HCT116 (cell line): ENCODE measurements at regions not wholly inside any gene's neighbourhood (a gene's known extent, or its start where the extent isn't known, plus 50 kb on each side); places are given as distances from the start of the nearest gene placed in this dataset.

Experiments used
- ATAC-seq: fragments of 200-7000 bp; cut with Tn5 transposase; 2 replicates; pipeline ENCODE4 v1.9.1; 2020; ENCODE audit warnings: mild to moderate bottlenecking, moderate library complexity
- BruUV-seq: library from RNA; stranded (reverse); fragments of 400-500 nt; replicated peaks from 2 replicates; lab custom pipeline; 2021; lab: Mats Ljungman, UMichigan
- CTCF ChIA-PET: fragments of 300-600 bp; sonication (Branson Sonifier 250); formaldehyde crosslinking; loops from one replicate; lab custom pipeline; 2021; ENCODE audit warnings: antibody characterized with exemption; lab: Charles Lee
- POLR2A ChIA-PET: fragments of 300-600, 350-600 bp; sonication (Branson Sonifier 250); formaldehyde crosslinking; loops from one replicate; lab custom pipeline; 2021; ENCODE audit warnings: antibody characterized with exemption; lab: Charles Lee
- RAD21 ChIA-PET, 2 experiments: fragments of 300-600 bp; sonication (Branson Sonifier 250); formaldehyde crosslinking; loops; one replicate each; lab custom pipeline; 2023; ENCODE audit warnings: low total read pairs in 2 of 2; ENCODE audit not compliant: uncharacterized antibody in 2 of 2, unreplicated experiment in 2 of 2, low non-redundant PET in 1 of 2; lab: Charles Lee
- DNase-seq: peaks from one replicate; pipeline ENCODE4 v3.0.0-alpha.2; 2010; ENCODE audit warnings: low read depth, low spot score
- H2AFZ ChIP-seq: fragments of 200-600 bp; shearing (Covaris generic), sonication (generic); 2 replicates; pipeline ENCODE4 v1.6.1; 2017; ENCODE audit warnings: low read depth, mixed run types, mixed read lengths, antibody characterized with exemption, low read length; ENCODE audit not compliant: poor library complexity, severe bottlenecking
- H3K27ac ChIP-seq: 2 replicates; pipeline ENCODE4 v1.5.1; 2012; ENCODE audit warnings: low read depth, low read length
- H3K27me3 ChIP-seq: fragments of 200-600 bp; sonication (generic); 2 replicates; pipeline ENCODE4 v1.6.1; 2016; ENCODE audit warnings: mixed run types, low read length, mixed read lengths; ENCODE audit not compliant: insufficient read depth
- H3K36me3 ChIP-seq, 2 experiments: fragments of 200-500 bp in 1 of 2; fragments of 200-600 bp in 1 of 2; sonication (Bioruptor generic) in 1 of 2; sonication (generic) in 1 of 2; 2 replicates each; pipeline versions ENCODE4 v1.5.1 to v1.6.1; 2014 to 2016; ENCODE audit warnings: low read length in 2 of 2, inconsistent platforms in 1 of 2, mixed read lengths in 1 of 2, mixed run types in 1 of 2; ENCODE audit not compliant: insufficient read depth in 2 of 2, control insufficient read depth in 1 of 2
- H3K4me1 ChIP-seq, 2 experiments: fragments of 200-600 bp in 1 of 2; sonication (generic) in 1 of 2; 2 replicates each; pipeline versions ENCODE4 v1.5.1 to v1.6.1; 2012 to 2017; ENCODE audit warnings: low read length in 2 of 2, inconsistent platforms in 1 of 2, mild to moderate bottlenecking in 1 of 2, mixed read lengths in 1 of 2, mixed run types in 1 of 2, moderate library complexity in 1 of 2; ENCODE audit not compliant: insufficient read depth in 2 of 2, control insufficient read depth in 1 of 2
- H3K4me2 ChIP-seq: fragments of 200-600 bp; sonication (generic); 2 replicates; pipeline ENCODE4 v1.6.1; 2017; ENCODE audit warnings: mixed run types, low read length, mixed read lengths
- H3K4me3 ChIP-seq, 2 experiments: fragments of 200-600 bp in 1 of 2; sonication (generic) in 1 of 2; replicated peaks in 1 of 2; 2 replicates each; pipeline ENCODE4 v1.5.1; 2011 to 2016; ENCODE audit warnings: low read length in 2 of 2, control low read depth in 1 of 2, low read depth in 1 of 2, mild to moderate bottlenecking in 1 of 2, mixed read lengths in 1 of 2, mixed run types in 1 of 2
- H3K79me2 ChIP-seq: fragments of 200-600 bp; sonication (generic); 2 replicates; pipeline ENCODE4 v1.6.1; 2017; ENCODE audit warnings: mild to moderate bottlenecking, mixed run types, low read length, moderate library complexity, mixed read lengths; ENCODE audit not compliant: insufficient read depth
- H3K9ac ChIP-seq: fragments of 200-600 bp; sonication (generic); 2 replicates; pipeline ENCODE4 v1.6.1; 2016; ENCODE audit warnings: low read length, mixed read lengths
- H3K9me2 ChIP-seq: fragments of 200-600 bp; sonication (generic), shearing (Covaris generic); 2 replicates; pipeline ENCODE4 v1.6.1; 2017; ENCODE audit warnings: mixed run types, mild to moderate bottlenecking, moderate library complexity; ENCODE audit not compliant: insufficient read depth
- H3K9me3 ChIP-seq, 2 experiments: fragments of 200-500 bp in 1 of 2; fragments of 200-600 bp in 1 of 2; sonication (Bioruptor generic) in 1 of 2; sonication (generic) in 1 of 2; 2 replicates each; pipeline ENCODE4 v1.6.1; 2014 to 2017; ENCODE audit warnings: low read length in 2 of 2, mixed read lengths in 2 of 2, inconsistent platforms in 1 of 2, low read depth in 1 of 2, mild to moderate bottlenecking in 1 of 2, mixed run types in 1 of 2, moderate library complexity in 1 of 2; ENCODE audit not compliant: control insufficient read depth in 1 of 2, insufficient read depth in 1 of 2
- H4K20me1 ChIP-seq: fragments of 200-600 bp; sonication (generic), shearing (Covaris generic); 2 replicates; pipeline ENCODE4 v1.6.1; 2017; ENCODE audit warnings: mixed run types, mild to moderate bottlenecking, moderate library complexity; ENCODE audit not compliant: insufficient read depth
- CBX3 ChIP-seq: IDR thresholded peaks from 2 replicates; pipeline ENCODE4 v1.6.1; 2012; ENCODE audit warnings: low read depth
- CEBPB ChIP-seq: IDR thresholded peaks from 2 replicates; pipeline ENCODE4 v1.6.1; 2012; ENCODE audit warnings: low read depth
- CTCF ChIP-seq, 3 experiments: fragments of 200-600 bp in 1 of 3; sonication (generic) in 1 of 3; IDR thresholded peaks in 2 of 3; conservative IDR thresholded peaks in 1 of 3; 2 replicates each; pipeline ENCODE4 v1.5.1; 2012 to 2017; ENCODE audit warnings: low read depth in 2 of 3, low read length in 2 of 3, antibody characterized with exemption in 1 of 3, borderline replicate concordance in 1 of 3, control low read depth in 1 of 3, mild to moderate bottlenecking in 1 of 3, mixed read lengths in 1 of 3, mixed run types in 1 of 3, moderate library complexity in 1 of 3; ENCODE audit not compliant: insufficient read depth in 1 of 3
- EGR1 ChIP-seq: IDR thresholded peaks from 2 replicates; pipeline ENCODE4 v1.6.1; 2012; ENCODE audit warnings: low read depth
- ELF1 ChIP-seq: IDR thresholded peaks from 2 replicates; pipeline ENCODE4 v1.6.1; 2012; ENCODE audit warnings: low read depth, borderline replicate concordance
- EZH2 ChIP-seq: fragments of 200-600 bp; sonication (generic); IDR thresholded peaks from 2 replicates; pipeline ENCODE4 v1.6.1; 2017; ENCODE audit warnings: antibody characterized with exemption, mixed run types
- FOSL1 ChIP-seq: IDR thresholded peaks from 2 replicates; pipeline ENCODE4 v1.6.1; 2012; ENCODE audit warnings: low read depth
- JUND ChIP-seq: IDR thresholded peaks from 2 replicates; pipeline ENCODE4 v1.6.1; 2012
- MAX ChIP-seq: IDR thresholded peaks from 2 replicates; pipeline ENCODE4 v1.6.1; 2012
- POLR2A ChIP-seq: IDR thresholded peaks from 2 replicates; pipeline ENCODE4 v1.7.0; 2011; ENCODE audit warnings: borderline replicate concordance; ENCODE audit not compliant: insufficient read depth, insufficient read length; ENCODE audit errors: extremely low read depth
- RAD21 ChIP-seq: IDR thresholded peaks from 2 replicates; pipeline ENCODE4 v1.6.1; 2012; ENCODE audit warnings: low read depth, mild to moderate bottlenecking
- REST ChIP-seq: IDR thresholded peaks from 2 replicates; pipeline ENCODE4 v1.6.1; 2012; ENCODE audit warnings: low read depth
- SIN3A ChIP-seq: IDR thresholded peaks from 2 replicates; pipeline ENCODE4 v1.6.1; 2012; ENCODE audit warnings: low read depth
- SP1 ChIP-seq: IDR thresholded peaks from 2 replicates; pipeline ENCODE4 v1.6.1; 2012; ENCODE audit warnings: low read depth
- SRF ChIP-seq: IDR thresholded peaks from 2 replicates; pipeline ENCODE4 v1.6.1; 2012; ENCODE audit warnings: low read depth
- TCF7L2 ChIP-seq: IDR thresholded peaks from 2 replicates; pipeline ENCODE4 v1.7.0; 2011; ENCODE audit warnings: borderline replicate concordance, inconsistent platforms; ENCODE audit not compliant: insufficient read depth, insufficient read length; ENCODE audit errors: extremely low read depth
- YY1 ChIP-seq: IDR thresholded peaks from 2 replicates; pipeline ENCODE4 v1.6.1; 2011; ENCODE audit warnings: low read length, low read depth, moderate library complexity, mild to moderate bottlenecking; ENCODE audit not compliant: insufficient replicate concordance; ENCODE audit errors: extremely low read depth
- ZFX ChIP-seq: fragments of 450-650 bp; IDR thresholded peaks from 2 replicates; pipeline ENCODE4 v1.6.1; 2017
- ZNF274 ChIP-seq: fragments of 200-500 bp; sonication (Bioruptor generic); IDR thresholded peaks from 2 replicates; pipeline ENCODE4 v1.6.1; 2014; ENCODE audit warnings: mild to moderate bottlenecking, low read depth, low read length, inconsistent platforms
- intact Hi-C: fragments of 100-400 bp; cut with micrococcal nuclease; formaldehyde crosslinking; loops from 2 replicates; pipeline ENCODE4 v1.10.0; 2022
- TF ChIP-seq, protein P1 (sequence below): IDR thresholded peaks from 2 replicates; pipeline ENCODE4 v1.6.1; 2011; ENCODE audit warnings: mild to moderate bottlenecking, low read length, moderate library complexity; ENCODE audit not compliant: insufficient replicate concordance; ENCODE audit errors: extremely low read depth

DNA sequence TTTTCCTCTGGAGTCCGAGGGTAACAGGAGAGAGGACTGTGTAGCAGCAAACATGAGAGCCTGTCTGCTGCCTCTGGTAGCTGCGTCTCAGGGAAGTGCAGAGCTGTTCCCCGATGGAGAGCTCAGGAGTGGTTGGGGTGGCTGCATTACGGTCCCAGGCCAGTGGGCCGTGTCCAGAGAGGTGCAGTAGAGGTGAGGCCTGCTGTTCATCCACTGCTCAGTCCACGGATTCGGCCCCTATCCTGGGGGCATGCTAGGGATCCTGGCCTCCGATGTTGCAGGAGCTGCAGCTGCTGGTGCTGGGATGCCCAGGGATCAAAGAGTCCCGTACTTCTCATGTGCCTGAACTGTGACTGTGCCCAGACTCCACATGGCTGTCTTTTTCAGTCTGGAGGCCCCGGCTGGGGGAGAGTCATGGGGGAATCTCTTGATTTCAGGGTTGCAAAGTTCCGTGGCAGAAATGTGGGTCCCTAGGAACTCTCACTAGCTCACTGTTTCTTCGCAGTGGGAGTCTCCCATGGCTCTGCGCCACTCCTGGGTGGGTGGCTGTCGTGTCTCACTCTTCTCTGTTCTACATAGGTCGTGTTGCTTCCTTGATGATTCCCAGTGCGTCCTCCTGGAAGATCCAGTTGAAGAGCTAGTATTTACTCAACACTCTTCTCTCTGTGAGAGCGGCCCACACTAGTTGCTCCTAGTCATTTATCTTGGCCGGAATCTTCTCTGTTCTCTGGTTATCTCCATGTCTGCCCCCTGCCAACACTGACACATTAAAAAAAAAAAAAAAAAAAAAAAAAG, 109.5 kb upstream of the CENPE start:
- CTCF ChIA-PET = no interaction called here

More for the DNA sequence above, 109.5 kb upstream of the CENPE start:
- DNase-seq (no peak), ATAC-seq (no peak)
- no TSS peak for BruUV-seq
- Histone ChIP-seq H3K27ac (no peak overlapping the region), H3K27me3 (no peaks in the 10 kb centered on the region), H3K9ac (no peak overlapping the region), H4K20me1 (no peaks in the 10 kb centered on the region), H3K9me3 (no peaks in the 10 kb centered on the region), H2AFZ (no peak overlapping the region), H3K4me1 (peaks cover 2 to 6% of the 10 kb centered on the region in 2 experiments; a peak in 2 of 4 replicates), H3K4me3 (no peak overlapping the region), H3K9me2 (no peaks in the 10 kb centered on the region), H3K36me3 (no peaks in the 10 kb centered on the region), H3K4me2 (no peak overlapping the region), H3K79me2 (no peaks in the 10 kb centered on the region)
- ChIA-PET POLR2A (interaction anchor here (1.4 kb wide), 1 partner anchor 13 kb away, joined by 5 read pairs; no protein-coding TSS in a partner anchor), RAD21 (no interaction called here)
- TF ChIP-seq POLR2A = no peak
- TF ChIP-seq FOSL1 = no peak
- TF ChIP-seq SRF = no peak
- no peak for TF ChIP-seq SP1
- no peak for TF ChIP-seq TCF7L2
- no peak for TF ChIP-seq CEBPB
- TF ChIP-seq, protein P1, sequence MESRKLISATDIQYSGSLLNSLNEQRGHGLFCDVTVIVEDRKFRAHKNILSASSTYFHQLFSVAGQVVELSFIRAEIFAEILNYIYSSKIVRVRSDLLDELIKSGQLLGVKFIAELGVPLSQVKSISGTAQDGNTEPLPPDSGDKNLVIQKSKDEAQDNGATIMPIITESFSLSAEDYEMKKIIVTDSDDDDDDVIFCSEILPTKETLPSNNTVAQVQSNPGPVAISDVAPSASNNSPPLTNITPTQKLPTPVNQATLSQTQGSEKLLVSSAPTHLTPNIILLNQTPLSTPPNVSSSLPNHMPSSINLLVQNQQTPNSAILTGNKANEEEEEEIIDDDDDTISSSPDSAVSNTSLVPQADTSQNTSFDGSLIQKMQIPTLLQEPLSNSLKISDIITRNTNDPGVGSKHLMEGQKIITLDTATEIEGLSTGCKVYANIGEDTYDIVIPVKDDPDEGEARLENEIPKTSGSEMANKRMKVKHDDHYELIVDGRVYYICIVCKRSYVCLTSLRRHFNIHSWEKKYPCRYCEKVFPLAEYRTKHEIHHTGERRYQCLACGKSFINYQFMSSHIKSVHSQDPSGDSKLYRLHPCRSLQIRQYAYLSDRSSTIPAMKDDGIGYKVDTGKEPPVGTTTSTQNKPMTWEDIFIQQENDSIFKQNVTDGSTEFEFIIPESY = no peak
- TF ChIP-seq ZNF274 = no peak
- no peak for TF ChIP-seq SIN3A
- TF ChIP-seq RAD21 = no peak
- TF ChIP-seq MAX = no peak
- no peak for TF ChIP-seq YY1
- no peak for TF ChIP-seq JUND
- no peak for TF ChIP-seq REST
- TF ChIP-seq EZH2 = no peak
- TF ChIP-seq ZFX = no peak
- no peak for TF ChIP-seq CTCF (IDR thresholded peaks at IDR 0.05 in 2 of 3, conservative IDR thresholded peaks at IDR 0.05 in 1 of 3; ENCODE audit: borderline replicate concordance in 1 of 3, insufficient read depth in 1 of 3, low read depth in 2 of 3, low read length in 2 of 3)
- no peak for TF ChIP-seq CBX3
- TF ChIP-seq ELF1 = no peak
- no peak for TF ChIP-seq EGR1
- intact Hi-C loops = no loop called here
